ENCODE measurements at regions not wholly inside any gene's neighbourhood (a gene's known extent, or its start where the extent isn't known, plus 50 kb on each side); places are given as distances from the start of the nearest gene placed in this dataset.

DNA sequence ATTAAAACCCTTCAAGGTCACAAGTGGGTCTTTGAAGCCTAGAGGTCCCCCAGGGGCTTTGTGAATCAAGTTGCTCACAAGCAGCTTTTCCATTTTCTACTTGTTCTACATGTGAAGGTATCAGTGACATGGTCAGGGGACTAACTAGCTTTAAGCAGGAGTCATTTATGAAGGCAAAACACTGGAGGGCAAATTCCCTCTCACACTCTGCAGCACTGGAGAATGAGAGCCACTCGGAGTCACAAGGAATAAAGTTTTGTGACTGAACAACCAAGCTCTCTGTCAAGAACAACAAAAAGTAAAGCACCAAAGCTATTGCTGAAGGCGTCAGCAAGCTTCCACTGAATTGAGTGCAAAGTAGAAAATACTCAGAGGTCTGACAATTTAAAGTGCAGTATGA lies 609.0 kb downstream of the EDEM1 start:
- no peak for DNase-seq
- no peak overlapping the region for H3K27ac Mint-ChIP-seq
- no peak overlapping the region for H3K4me3 Mint-ChIP-seq
- Histone ChIP-seq H3K27ac (ENCODE audit: low read depth in 1 of 2, low read length in 2 of 2) (no peak overlapping the region), H3K36me3 (replicated peaks in 1 of 2; ENCODE audit: control insufficient read depth in 1 of 2, insufficient read depth in 2 of 2, low read length in 2 of 2) (no peaks in the 10 kb centered on the region), H2AFZ (ENCODE audit: insufficient read depth, low read depth, low read length, poor library complexity, severe bottlenecking) (no peak overlapping the region), H3K27me3 (ENCODE audit: control insufficient read depth in 2 of 2, insufficient read depth in 2 of 2, low read length in 2 of 2) (no peaks in the 10 kb centered on the region), H3K9ac (ENCODE audit: insufficient read depth, low read length, poor library complexity, severe bottlenecking) (no peak overlapping the region), H3K4me2 (replicated peaks; ENCODE audit: extremely low read depth, low read length, poor library complexity, severe bottlenecking) (no peak overlapping the region), H3K79me2 (ENCODE audit: insufficient read depth, low read length) (no peaks in the 10 kb centered on the region), H4K20me1 (ENCODE audit: insufficient read depth, low read length) (no peaks in the 10 kb centered on the region), H3K9me3 (replicated peaks in 1 of 2; ENCODE audit: control insufficient read depth in 1 of 2, insufficient read depth in 1 of 2, low read length in 2 of 2) (no peaks in the 10 kb centered on the region), H3K4me1 (ENCODE audit: control insufficient read depth in 1 of 2, insufficient read depth in 2 of 2, low read length in 2 of 2) (no peaks in the 10 kb centered on the region), H3K4me3 (replicated peaks in 1 of 3; ENCODE audit: low read depth in 2 of 3, low read length in 3 of 3) (no peak overlapping the region)
- no peaks in the 10 kb centered on the region for H3K4me1 Mint-ChIP-seq
- intact Hi-C loops (cut with micrococcal nuclease), result no loop called here
- H3K9me3 Mint-ChIP-seq, result peaks cover 0 to 8% (median 2%) of the 10 kb centered on the region in 7 donors
- H3K36me3 Mint-ChIP-seq, result no peaks in the 10 kb centered on the region
- 100% methylated on average over 1 of the region's 2 CpGs for WGBS (ENCODE audit: insufficient coverage)
- H3K27me3 Mint-ChIP-seq (ENCODE audit: low read depth in 3 of 3), result no peaks in the 10 kb centered on the region
- TF ChIP-seq, protein P1, sequence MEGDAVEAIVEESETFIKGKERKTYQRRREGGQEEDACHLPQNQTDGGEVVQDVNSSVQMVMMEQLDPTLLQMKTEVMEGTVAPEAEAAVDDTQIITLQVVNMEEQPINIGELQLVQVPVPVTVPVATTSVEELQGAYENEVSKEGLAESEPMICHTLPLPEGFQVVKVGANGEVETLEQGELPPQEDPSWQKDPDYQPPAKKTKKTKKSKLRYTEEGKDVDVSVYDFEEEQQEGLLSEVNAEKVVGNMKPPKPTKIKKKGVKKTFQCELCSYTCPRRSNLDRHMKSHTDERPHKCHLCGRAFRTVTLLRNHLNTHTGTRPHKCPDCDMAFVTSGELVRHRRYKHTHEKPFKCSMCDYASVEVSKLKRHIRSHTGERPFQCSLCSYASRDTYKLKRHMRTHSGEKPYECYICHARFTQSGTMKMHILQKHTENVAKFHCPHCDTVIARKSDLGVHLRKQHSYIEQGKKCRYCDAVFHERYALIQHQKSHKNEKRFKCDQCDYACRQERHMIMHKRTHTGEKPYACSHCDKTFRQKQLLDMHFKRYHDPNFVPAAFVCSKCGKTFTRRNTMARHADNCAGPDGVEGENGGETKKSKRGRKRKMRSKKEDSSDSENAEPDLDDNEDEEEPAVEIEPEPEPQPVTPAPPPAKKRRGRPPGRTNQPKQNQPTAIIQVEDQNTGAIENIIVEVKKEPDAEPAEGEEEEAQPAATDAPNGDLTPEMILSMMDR (IDR thresholded peaks at IDR 0.05), result no peak

DNA sequence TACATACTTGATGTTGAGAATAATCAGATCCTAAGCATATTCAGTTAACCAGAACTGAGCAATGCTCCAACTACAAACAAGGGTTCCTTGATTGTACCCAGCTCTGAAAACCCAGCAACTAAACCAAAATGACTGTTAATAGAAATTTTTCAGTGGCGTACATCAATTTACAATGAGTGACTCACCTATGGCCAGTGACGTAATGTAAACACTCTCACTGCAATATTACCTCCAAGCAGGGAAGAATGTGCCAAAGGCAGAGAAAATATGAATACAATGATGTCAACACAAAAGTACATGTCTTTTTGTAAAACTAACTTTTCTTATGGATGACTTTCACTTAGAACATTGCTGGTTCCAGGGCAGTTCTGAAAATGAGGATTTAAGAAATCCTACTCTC lies 611.3 kb downstream of the EDEM1 start:
- no peak overlapping the region for H3K4me3 ChIP-seq (replicated peaks in 1 of 3; ENCODE audit: low read depth in 2 of 3, low read length in 3 of 3)
- TF ChIP-seq, protein P1 (IDR thresholded peaks at IDR 0.05), result no peak

More for the DNA sequence above, 611.3 kb downstream of the EDEM1 start:
- no peaks in the 10 kb centered on the region for H3K36me3 Mint-ChIP-seq
- Histone ChIP-seq H3K9ac (ENCODE audit: insufficient read depth, low read length, poor library complexity, severe bottlenecking) (no peak overlapping the region), H2AFZ (ENCODE audit: insufficient read depth, low read depth, low read length, poor library complexity, severe bottlenecking) (no peak overlapping the region), H3K36me3 (replicated peaks in 1 of 2; ENCODE audit: control insufficient read depth in 1 of 2, insufficient read depth in 2 of 2, low read length in 2 of 2) (no peaks in the 10 kb centered on the region), H3K27me3 (ENCODE audit: control insufficient read depth in 2 of 2, insufficient read depth in 2 of 2, low read length in 2 of 2) (no peaks in the 10 kb centered on the region), H4K20me1 (ENCODE audit: insufficient read depth, low read length) (no peaks in the 10 kb centered on the region), H3K9me3 (replicated peaks in 1 of 2; ENCODE audit: control insufficient read depth in 1 of 2, insufficient read depth in 1 of 2, low read length in 2 of 2) (no peaks in the 10 kb centered on the region), H3K79me2 (ENCODE audit: insufficient read depth, low read length) (no peaks in the 10 kb centered on the region), H3K4me1 (ENCODE audit: control insufficient read depth in 1 of 2, insufficient read depth in 2 of 2, low read length in 2 of 2) (no peaks in the 10 kb centered on the region), H3K27ac (ENCODE audit: low read depth in 1 of 2, low read length in 2 of 2) (no peak overlapping the region), H3K4me2 (replicated peaks; ENCODE audit: extremely low read depth, low read length, poor library complexity, severe bottlenecking) (no peak overlapping the region)
- 100% methylated on average over 2 of the region's 2 CpGs for WGBS (ENCODE audit: insufficient coverage)
- no peak overlapping the region for H3K27ac Mint-ChIP-seq
- H3K4me3 Mint-ChIP-seq, result no peak overlapping the region
- peaks cover 0 to 6% (median 2%) of the 10 kb centered on the region in 7 donors for H3K9me3 Mint-ChIP-seq
- no peak for DNase-seq
- no peaks in the 10 kb centered on the region for H3K27me3 Mint-ChIP-seq (ENCODE audit: low read depth in 3 of 3)
- H3K4me1 Mint-ChIP-seq, result no peaks in the 10 kb centered on the region
- intact Hi-C loops (cut with micrococcal nuclease), result no loop called here
